ENCODE measurements at regions not wholly inside any gene's neighbourhood (a gene's known extent, or its start where the extent isn't known, plus 50 kb on each side); places are given as distances from the start of the nearest gene placed in this dataset.

DNA sequence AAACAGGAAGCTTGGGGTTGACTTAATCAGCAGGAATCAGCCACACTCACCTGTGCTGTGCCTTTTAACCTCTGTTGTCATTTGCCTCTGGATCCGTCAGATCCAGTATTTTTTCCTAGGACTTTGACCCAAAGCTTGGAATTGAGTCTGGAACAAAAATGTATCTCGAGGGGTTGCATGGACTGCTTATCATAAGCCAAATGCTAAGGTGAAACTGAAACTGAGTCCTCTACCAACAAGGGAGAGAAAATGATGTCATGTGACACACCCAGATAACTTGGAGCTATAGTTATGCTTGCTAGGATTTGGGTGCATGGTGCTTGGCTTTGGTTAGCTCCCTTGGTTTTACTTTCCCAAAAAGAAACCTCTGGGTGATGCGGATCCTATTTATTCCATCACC lies 2158.6 kb upstream of the PIK3C3 start:
- TF ChIP-seq FOXM1 (IDR thresholded peaks at IDR 0.05; ENCODE audit: borderline replicate concordance) (no peak), BHLHE40 (IDR thresholded peaks at IDR 0.05; ENCODE audit: borderline replicate concordance) (no peak), SP1 (IDR thresholded peaks at IDR 0.05) (no peak), SUZ12 (IDR thresholded peaks at IDR 0.05) (no peak)

Data from HEK293T (cell line).